GM21381 (cell line): ENCODE measurements at regions not wholly inside any gene's neighbourhood (a gene's known extent, or its start where the extent isn't known, plus 50 kb on each side); places are given as distances from the start of the nearest gene placed in this dataset.
A peak's percentile ranks its signal among the peaks of the same experiment; 100 is the strongest.

Experiments
- ATAC-seq: cut with Tn5 transposase; IDR thresholded peaks from one replicate; pipeline ENCODE4 v1.9.1; 2021; ENCODE audit warnings: mild to moderate bottlenecking, moderate library complexity; ENCODE audit not compliant: unreplicated experiment

DNA sequence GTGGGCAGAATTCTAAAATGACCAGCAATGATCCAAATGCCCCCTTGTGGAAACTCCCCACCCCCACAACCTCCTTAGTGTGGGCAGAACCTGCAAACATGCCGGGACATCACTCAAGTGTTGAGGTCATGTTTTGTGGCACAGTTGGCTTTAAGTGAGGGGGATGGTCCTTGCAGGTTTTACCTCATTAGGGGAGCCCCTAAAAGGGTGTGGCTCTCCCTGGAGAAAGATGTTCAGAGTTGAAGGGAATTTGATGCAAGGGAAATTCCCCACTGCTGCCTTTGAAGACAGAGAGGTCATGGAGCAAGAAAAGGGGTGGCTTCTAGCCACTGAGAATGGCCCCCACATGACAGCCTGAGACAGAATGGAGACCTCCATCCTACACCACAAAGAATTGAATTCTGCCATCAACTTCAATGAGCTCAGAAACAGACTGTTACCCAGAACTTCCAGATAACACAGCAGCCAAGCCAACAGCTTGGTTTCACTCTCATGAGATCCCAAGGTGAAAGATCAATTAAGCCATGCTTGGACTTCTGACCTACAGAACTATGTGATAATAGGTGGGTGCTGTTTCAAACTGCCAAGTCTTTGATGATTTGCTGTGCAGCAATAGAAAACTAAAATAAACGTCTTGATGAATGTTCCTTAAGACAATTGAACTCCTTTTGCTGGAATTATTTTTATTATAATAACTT lies 103.4 kb downstream of the MED10 start:
- ATAC-seq, result peak; percentile 47

DNA sequence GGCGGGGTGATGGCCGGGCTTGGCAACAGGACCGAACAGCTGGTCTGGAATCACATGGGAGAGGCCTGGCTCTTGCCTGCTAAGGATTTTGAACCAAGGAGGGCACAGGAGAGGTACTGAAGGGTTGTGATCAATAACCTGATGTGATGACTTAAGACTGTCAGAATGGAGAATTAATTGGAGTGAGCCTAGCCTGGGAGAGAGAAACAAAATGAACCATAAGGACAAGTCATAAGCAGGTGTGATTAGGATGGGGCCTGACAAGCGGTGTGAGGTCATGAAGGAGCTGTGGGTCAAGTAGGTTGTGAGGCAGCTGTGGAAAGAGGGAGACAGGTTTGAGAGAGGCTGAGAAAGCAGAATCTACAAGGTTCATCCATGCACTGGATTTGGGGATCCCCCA lies 104.6 kb downstream of the MED10 start:
- ATAC-seq, result no peak

DNA sequence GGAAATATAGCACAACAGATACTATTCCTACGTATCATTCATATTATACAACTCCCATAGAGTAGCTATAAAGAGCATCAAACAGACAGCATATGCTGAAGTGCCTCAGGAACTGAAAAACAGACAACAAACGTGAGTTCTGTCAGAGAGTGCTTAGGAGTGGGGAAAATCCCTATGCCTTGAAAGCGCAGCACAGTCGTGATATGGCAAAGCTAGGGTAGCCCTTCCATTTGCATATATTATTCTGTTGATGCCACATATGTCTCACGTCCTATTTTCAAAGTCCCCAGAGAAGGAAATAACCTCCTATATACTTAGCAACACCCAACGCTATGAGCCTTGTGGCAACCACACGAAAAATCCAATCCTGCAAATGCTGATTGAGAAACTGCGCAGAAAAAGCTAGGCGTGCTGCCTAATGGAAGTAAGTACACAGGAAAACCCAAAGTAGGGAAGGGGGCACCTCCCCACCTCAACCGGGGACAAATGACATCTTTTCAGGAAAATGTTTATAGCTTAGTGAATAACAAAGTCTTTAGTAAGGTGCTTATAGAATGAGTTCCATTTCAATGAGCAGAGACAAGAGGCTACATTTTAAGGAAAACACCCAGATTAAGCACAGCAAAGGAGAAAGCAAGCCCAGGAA lies 105.1 kb downstream of the MED10 start:
- ATAC-seq, result peak; percentile 63

DNA sequence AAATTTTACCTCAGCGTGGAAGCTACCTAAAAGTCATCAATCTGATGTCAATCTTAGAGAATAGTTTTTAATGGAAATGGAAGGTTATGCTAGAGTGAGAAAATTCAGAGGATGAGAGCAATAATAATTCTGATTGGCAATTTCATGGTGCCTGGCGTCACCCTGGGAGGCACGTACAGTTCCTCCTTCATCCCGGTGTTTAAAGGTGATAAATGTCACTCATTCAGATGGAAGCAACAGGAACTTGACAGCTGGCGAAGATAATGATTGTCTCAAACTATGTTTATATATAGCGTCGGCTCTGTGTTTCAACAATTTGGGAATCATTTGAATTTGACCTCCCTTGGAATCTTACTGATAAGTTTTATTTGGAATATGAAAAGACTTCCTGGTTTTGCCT lies 108.4 kb downstream of the MED10 start:
- ATAC-seq, result no peak

DNA sequence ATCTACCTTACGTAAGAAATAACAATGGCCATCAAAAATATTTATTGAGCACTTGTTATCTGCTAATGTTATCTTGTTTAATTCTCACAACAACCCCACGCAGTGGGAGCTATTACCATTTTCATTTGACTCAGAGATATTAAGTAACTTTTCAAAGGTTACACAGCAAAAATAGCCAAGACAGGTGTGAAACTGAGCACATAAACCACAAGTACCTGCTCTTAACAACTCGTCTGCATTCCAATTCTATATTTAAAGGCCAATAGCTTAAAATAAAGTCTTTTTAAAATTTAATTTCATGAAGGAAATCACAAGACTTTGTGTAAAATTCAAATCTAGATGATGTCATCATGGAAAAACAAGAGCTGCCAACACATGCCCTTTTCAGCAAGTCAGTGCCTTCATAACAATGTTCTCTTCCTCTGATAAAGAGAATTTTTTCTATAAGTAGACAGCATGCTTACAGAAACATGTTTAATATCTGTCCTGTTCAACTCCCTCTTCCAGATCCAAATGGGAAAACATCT lies 111.6 kb downstream of the MED10 start:
- no peak for ATAC-seq

DNA sequence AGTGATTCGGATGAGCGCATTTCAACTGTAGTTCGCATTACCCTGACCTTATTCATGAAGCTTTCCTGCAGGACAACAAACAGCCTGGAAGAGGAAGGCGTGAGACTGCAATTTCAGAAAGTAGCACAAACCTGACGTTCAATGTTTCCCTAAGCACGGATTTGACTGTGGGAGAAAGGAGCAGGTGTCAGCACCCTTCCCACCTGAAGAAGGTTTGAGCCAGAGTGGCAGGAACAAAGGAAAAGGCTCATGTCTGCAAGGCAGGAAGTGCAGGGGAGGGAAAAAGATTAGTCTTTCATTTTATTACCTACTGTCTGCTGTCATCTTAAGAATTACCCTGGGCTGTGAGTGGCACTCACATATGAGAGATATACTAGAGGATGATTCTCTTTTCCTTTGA lies 114.0 kb downstream of the MED10 start:
- ATAC-seq, result no peak

DNA sequence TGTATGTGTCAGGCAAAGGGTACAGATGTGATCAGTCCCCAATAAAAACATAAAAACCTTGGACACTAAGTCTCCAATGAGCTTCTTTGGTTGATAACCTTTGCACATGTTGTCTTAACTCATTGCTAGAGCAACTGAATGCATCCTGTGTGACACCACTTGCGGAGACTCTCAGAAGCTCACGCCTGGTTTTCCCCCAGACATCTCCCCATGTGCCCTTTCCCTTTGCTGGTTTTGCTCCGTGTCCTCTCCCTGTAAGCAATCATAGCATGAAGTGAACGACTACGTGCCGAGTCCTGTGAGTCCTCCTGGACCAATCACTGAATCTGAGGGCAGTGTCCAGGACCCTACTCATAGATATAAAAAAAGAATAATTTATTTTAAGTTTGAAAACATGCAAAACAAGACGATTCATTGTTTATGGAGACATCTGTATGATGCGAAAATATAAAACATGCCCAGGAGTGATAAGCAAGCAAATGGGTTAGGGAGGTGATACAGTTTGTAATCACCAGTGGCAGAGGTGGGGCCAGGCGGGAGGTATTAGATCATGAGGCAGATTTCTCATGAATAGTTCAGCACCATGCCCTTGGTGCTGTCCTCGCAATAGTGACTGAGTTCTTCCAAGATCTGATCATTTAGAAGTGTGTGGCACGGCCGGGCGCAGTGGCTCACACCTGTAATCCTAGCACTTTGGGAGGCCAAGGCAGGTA lies 115.5 kb downstream of the MED10 start:
- ATAC-seq, result no peak

DNA sequence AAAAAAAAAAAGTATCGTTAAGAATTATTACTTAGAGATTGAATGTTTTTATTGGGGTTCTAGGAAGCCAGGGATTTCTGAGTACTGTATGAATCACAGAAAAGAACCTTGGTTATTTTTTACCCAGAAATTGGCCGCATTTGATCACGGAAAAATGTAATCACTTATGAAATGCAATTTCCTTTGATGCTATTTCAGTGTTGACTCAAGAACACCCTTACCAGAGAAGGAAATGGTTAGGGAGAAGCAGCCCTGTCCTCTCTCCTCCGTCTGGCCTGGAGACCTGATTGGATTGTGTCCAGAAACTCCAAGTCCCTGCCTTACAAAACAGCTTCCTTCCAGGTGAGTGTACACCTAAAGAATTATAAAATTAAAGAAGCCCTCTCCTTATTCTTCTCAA lies 116.7 kb downstream of the MED10 start:
- no peak for ATAC-seq

DNA sequence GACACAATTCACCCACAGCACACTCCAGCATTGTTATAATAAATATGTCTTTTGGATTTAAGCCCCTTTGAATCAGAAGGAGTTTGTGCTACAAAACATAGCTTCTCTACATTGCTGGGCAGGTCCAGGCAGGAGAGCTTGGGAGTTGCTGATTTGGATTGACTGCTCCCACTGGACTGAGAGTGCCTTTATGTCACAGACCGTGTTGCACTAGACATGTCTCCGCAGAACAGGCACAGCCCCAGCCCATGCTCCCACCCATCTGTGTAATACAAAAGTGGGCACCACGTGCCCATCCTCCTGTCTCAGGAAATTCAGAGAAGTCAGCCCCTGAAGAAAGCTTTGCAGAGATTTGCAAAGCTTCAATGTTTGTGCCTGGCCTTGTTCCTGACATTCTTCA lies 117.1 kb downstream of the MED10 start:
- ATAC-seq, result no peak

DNA sequence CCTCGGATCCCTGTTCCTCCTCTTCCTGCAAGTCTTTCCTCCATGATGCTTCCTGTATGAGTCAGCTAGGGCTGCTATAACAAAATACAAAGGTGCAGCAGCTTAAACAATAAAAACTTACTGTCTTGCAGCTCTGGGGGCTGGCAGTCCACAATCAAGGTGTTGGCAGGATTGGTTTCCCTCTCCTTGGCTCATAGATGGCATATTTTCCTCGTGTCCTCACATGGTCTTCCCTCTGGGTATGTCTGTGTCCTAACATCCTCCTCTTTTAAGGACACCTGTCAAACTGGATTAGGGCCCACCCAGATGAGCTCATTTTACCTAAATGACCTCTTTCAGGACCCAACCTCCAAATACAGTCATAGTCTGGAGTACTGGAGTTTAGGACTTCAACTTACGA lies 117.5 kb downstream of the MED10 start:
- ATAC-seq, result no peak

DNA sequence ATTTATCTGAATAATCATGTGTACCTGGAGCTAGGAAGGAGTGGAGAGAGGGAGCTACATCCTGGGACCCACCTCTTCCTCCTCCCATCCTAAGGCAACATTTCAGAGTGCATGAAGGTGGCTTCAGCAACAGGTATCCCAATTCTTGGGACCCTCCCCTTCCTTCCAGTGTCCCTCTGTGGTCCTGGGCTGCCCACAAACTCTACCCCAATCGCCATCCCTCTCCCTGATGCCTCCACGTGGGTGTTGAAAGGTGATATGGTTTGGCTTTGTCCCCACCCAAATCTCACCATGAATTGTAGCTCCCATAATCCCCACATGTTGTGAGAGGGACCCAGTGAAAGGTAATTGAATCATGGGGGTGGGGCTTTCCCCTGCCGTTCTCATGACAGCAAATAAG lies 121.4 kb downstream of the MED10 start:
- ATAC-seq, result no peak

DNA sequence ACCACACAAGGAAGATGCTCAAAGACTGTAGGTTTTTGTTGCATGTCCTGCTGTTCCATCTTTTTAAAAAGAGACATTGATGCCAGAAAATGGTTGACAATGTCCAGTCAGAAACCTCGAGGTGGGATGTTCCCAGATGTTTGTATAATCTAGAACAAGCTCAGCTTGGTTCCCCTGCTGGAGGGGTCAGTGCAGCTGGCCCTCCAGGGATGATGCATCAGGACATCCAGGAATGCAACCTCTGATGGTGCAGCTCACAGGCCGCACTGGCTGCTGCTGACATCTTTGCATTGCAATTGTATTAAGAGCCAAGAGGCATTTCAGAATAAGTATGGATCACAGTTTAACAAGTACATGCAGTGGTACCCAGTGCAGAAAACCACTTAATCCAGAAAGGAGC lies 122.4 kb downstream of the MED10 start:
- no peak for ATAC-seq

DNA sequence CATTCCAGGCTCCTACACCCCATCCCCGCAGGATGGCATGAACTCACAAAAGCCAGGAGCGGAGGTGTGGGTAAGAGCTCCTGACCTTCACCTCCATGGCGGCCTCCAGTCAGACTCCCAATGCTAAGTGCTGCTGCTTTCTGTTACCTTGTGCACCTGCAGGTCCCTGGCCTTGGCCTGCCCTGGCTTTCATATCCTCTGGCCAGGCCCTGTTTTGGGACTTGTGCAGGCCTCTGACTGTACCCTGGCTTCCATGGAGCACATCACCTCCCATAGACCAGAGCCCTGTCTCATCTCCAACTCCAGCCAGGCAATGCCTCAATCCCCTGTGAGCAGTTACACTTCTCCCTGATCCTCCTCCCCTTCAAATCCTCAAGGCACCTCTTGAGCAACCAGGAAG lies 124.5 kb downstream of the MED10 start:
- no peak for ATAC-seq

DNA sequence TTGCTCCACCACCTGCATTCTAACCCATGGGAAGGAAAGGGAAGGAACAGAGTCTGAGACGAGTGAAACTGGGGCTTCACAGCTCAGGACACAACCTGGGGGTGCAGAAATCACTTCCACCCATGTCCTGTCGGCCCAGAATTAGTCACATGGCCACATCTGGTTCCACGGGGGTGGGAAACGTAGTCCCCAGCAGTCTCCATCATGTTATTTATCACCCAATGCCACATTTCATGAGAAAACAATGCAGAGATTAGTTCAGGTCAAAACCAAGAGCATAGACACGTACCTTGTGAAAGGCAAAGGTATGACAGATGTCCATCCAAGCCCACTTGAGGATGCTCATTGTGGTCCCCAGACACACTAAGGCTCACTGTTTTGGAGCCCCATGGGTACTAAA lies 125.1 kb downstream of the MED10 start:
- no peak for ATAC-seq

DNA sequence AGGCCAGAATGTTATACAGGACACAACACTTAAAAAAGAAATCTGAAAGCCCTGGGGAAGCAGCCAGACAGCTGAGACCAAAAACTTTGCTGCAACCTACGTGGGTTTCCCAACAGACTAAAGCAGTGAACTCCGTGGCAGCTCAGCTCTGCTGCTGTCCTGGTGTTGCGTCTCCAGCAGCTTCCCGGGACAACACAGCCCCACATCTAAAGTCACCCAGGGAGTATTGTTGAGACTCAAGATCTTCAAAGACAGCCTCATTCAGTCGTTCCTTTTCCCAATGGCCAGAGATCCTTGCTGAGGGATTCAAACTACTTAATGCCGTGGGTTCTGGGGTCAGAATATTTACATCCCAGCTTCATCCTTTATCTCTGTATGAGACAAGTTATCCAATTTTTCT lies 125.8 kb downstream of the MED10 start:
- ATAC-seq, result no peak

DNA sequence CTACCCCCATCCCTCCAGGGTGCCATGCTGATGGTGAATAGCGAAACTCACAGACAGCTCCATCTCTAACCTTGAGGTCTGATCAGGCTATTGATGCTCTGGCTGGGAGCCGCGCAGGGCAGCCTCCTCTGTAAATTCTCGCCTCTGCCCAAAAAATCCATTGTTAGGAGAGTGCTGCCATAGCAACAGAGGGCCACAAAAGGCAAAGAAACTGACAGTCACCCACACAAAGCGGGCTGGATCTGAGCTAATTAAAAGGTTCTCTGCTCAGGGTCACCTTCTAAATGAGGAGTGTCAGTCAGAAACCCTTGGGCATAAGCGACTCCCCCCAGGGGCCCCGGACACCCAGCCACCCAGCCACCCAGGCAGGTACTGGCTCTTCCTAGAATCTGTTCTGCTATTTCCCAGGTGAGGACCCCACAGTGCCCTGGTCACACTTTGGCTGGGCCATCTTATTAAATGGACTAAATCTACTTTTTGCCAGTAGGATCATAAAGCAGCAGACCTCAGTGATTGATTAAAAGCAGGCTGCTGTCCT lies 126.7 kb downstream of the MED10 start:
- no peak for ATAC-seq

DNA sequence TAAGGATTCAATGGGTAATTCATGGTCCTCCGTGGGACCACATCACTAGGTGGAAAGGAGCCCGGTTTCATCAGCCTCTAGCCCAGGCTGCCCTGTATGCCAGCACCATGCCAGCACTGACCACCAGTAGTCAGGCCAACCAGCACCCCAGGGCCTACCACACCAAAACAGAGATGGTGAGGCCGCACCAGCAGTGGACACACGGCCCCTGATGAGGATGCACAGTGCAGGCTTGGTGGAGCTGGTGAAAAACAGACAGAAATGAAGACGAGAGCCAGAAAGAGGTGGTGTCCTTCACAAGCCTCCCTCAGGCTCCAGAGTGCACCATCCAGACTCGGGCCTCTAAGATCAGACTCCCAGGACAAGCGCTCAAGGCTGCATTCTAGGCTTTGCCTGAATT lies 128.2 kb downstream of the MED10 start:
- ATAC-seq, result no peak

DNA sequence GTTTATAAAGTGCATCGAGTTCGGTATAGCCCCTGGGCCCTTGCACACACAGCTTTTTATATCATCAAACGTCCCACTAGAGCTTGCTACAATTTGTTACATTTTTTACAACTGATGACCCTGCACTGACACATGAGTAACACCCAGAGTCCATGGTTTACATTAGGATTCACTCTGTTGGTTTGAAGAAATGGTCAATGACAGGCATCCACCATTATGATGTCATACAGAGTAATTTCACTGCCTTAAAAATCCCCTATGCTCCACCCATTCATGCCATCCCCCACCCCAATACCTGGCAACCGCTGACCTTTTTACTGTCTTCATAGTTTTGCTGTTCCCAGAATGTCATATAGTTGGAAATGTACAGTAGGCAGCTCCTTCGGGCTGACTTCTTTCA lies 130.2 kb downstream of the MED10 start:
- ATAC-seq, result no peak

DNA sequence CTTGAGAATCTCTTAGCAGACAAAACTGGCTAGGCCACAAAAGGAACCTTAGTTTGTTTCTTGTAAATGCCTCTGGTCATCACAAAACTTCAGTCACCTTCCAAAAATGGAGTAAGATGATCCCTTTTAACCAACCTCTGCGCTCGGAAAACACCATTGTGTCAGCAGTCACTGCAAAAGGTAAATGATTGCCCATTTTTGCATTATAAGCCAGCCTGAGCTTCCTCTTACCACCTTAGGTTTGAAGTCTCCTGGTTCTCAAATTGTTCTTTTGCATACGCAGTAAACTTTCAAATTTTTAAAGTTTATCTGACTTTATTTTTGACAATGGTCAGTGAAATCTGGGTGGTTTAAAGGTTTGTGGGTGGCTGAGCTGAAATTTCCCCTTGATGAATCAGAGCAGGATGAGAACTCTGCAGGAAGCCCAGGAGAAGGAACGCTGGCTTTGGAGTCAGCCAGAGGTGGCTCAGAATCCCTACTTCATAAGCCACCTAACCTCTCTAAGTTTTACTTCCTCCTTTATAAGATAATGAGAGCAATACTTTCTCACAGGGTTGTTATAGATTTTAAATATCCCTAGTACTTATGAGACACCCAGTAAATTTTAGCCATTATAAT lies 131.4 kb downstream of the MED10 start:
- no peak for ATAC-seq

DNA sequence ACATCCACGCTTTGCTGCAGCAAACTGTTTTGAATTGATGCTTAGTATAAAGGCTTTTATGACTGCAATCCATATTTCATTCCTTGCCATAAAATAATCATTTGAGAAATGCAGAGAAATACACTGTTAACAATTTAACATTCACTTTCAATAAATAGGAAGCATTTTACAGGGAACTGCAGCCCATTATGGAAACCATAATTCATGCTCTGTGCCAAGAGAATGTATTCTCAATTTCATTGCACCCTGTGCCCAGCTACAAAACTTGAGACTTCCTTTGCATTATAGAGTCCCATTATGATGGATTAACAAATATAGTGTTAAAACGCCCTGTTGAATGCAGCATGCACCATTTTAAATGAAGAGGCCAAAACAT lies 134.0 kb downstream of the MED10 start:
- ATAC-seq, result no peak

DNA sequence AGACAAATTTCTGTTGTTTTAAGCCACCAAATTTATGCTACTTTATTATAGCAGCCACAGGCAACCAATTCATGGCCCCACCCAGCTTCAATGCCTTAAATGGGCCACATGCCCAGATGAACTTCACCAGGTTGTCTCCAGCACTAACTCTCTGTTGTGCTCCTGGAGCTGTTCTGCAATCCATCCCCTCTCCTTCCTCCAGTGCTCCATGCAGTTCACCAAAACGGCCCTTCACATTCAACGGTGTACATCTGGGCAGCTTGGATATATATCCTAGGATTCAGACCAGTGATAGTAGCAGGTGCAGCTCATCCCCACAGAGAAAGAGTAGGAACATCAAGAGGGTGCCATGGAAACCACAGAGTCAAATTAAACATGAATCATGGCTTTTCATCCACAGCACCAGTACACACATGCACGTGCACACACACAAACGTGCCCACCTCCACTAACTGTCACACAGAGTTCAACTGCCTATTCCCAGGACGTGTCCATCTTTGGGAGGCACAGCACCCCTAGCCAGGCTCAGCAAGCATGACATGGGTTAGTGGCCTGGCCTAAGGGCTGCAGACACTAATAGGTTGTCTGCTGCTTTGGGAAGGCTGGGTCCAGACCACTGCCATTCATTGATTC lies 134.5 kb downstream of the MED10 start:
- no peak for ATAC-seq
